HG02678 (cell line): ENCODE measurements at regions not wholly inside any gene's neighbourhood (a gene's known extent, or its start where the extent isn't known, plus 50 kb on each side); places are given as distances from the start of the nearest gene placed in this dataset.

Source experiments
- ATAC-seq: cut with Tn5 transposase; IDR thresholded peaks from one replicate; pipeline ENCODE4 v1.9.1; 2021; ENCODE audit warnings: mild to moderate bottlenecking, moderate library complexity; ENCODE audit not compliant: unreplicated experiment

- no peak for ATAC-seq
Measured at GRCh38 chr15:66848116-66848515, 146.1 kb downstream of the SMAD6 start.

- ATAC-seq: no peak
Measured at GRCh38 chr15:66848686-66849392, 146.8 kb downstream of the SMAD6 start.

GRCh38 chr15:66849393-66849745, 147.3 kb downstream of the SMAD6 start:
- ATAC-seq: no peak

- no peak for ATAC-seq
Measured at GRCh38 chr15:66849746-66850077, 147.7 kb downstream of the SMAD6 start.

GRCh38 chr15:66850078-66850991, 148.3 kb downstream of the SMAD6 start:
- no peak for ATAC-seq

- no peak for ATAC-seq
Measured at GRCh38 chr15:66850996-66851310, 148.9 kb downstream of the SMAD6 start.

- ATAC-seq: peak; percentile 66
Measured at GRCh38 chr15:66851311-66852063, 149.5 kb downstream of the SMAD6 start.

- ATAC-seq: no peak
Measured at GRCh38 chr15:66852064-66852905, 150.2 kb downstream of the SMAD6 start.

- no peak for ATAC-seq
Measured at GRCh38 chr15:66854012-66854965, 152.3 kb downstream of the SMAD6 start.

GRCh38 chr15:66855041-66855440, 153.0 kb downstream of the SMAD6 start:
- ATAC-seq: no peak

GRCh38 chr15:66857694-66858093, 155.7 kb downstream of the SMAD6 start:
- no peak for ATAC-seq

- ATAC-seq: no peak
Measured at GRCh38 chr15:66858423-66859207, 156.6 kb downstream of the SMAD6 start.

- ATAC-seq: no peak
Measured at GRCh38 chr15:66859688-66860253, 157.7 kb downstream of the SMAD6 start.

- no peak for ATAC-seq
Measured at GRCh38 chr15:66860844-66861243, 158.8 kb downstream of the SMAD6 start.

GRCh38 chr15:66862111-66862939, 160.3 kb downstream of the SMAD6 start:
- ATAC-seq: no peak

GRCh38 chr15:66862940-66863335, 160.9 kb downstream of the SMAD6 start:
- ATAC-seq: no peak

- ATAC-seq: no peak
Measured at GRCh38 chr15:66863390-66864085, 161.5 kb downstream of the SMAD6 start.
